Adipocyte (in vitro differentiated cells): ENCODE measurements at regions not wholly inside any gene's neighbourhood (a gene's known extent, or its start where the extent isn't known, plus 50 kb on each side); places are given as distances from the start of the nearest gene placed in this dataset.
"Not testable (repeated sequence)": the region's sequence is repeated elsewhere in the genome, so short reads cannot be mapped to it uniquely, and the experiment has no call there.

Source experiments
- DNase-seq: peaks from one replicate; pipeline ENCODE4 v3.0.0-alpha.2; 2015; ENCODE audit warnings: low read depth
- H3K27me3 ChIP-seq: replicated peaks from 2 replicates; pipeline ENCODE4 v1.7.0; 2013; ENCODE audit warnings: mild to moderate bottlenecking, low read length, moderate library complexity; ENCODE audit not compliant: control insufficient read depth, insufficient read depth
- H3K36me3 ChIP-seq: 2 replicates; pipeline ENCODE4 v1.7.0; 2013; ENCODE audit warnings: low read length, mild to moderate bottlenecking, moderate library complexity; ENCODE audit not compliant: control insufficient read depth, insufficient read depth, severe bottlenecking
- H3K4me1 ChIP-seq: 2 replicates; pipeline ENCODE4 v1.7.0; 2013; ENCODE audit warnings: mild to moderate bottlenecking, low read length, moderate library complexity; ENCODE audit not compliant: control insufficient read depth, insufficient read depth
- H3K4me3 ChIP-seq: 2 replicates; pipeline ENCODE4 v1.7.0; 2013; ENCODE audit warnings: mild to moderate bottlenecking, low read length, moderate library complexity
- H3K9ac ChIP-seq: 2 replicates; pipeline ENCODE4 v1.7.0; 2013; ENCODE audit warnings: mild to moderate bottlenecking, low read length, moderate library complexity
- H3K9me3 ChIP-seq: 2 replicates; pipeline ENCODE4 v1.7.0; 2013; ENCODE audit warnings: mild to moderate bottlenecking, low read length, moderate library complexity; ENCODE audit not compliant: control insufficient read depth

- Histone ChIP-seq H3K36me3 (no peaks in the 10 kb centered on the region), H3K4me3 (no peak overlapping the region), H3K9ac (no peak overlapping the region), H3K9me3 (no peaks in the 10 kb centered on the region), H3K4me1 (no peaks in the 10 kb centered on the region), H3K27me3 (no peaks in the 10 kb centered on the region)
- DNase-seq, result no peak
Observed at GRCh38 chr4:11949355-11949754, 520.7 kb upstream of the HS3ST1 start.

- not testable (repeated sequence) for H3K27me3 ChIP-seq, DNase-seq, H3K4me3 ChIP-seq, H3K36me3 ChIP-seq, H3K9me3 ChIP-seq, H3K4me1 ChIP-seq, H3K9ac ChIP-seq
Observed at GRCh38 chr4:11947629-11948028, 518.9 kb upstream of the HS3ST1 start.

- no peak for DNase-seq
Observed at GRCh38 chr4:11937941-11938340, 509.2 kb upstream of the HS3ST1 start.

GRCh38 chr4:11931266-11931820 is 502.6 kb upstream of the HS3ST1 start:
- no peaks in the 10 kb centered on the region for H3K4me1 ChIP-seq
- H3K9ac ChIP-seq, result no peak overlapping the region
- no peak for DNase-seq
- H3K36me3 ChIP-seq, result no peaks in the 10 kb centered on the region
- H3K27me3 ChIP-seq, result no peaks in the 10 kb centered on the region
- no peak overlapping the region for H3K4me3 ChIP-seq
- no peaks in the 10 kb centered on the region for H3K9me3 ChIP-seq

More at GRCh38 chr4:11937941-11938340, 509.2 kb upstream of the HS3ST1 start:
- Histone ChIP-seq H3K27me3 (no peaks in the 10 kb centered on the region), H3K4me1 (no peaks in the 10 kb centered on the region), H3K4me3 (no peak overlapping the region), H3K9me3 (no peaks in the 10 kb centered on the region), H3K36me3 (no peaks in the 10 kb centered on the region), H3K9ac (no peak overlapping the region)

GRCh38 chr4:11929080-11929479 is 500.4 kb upstream of the HS3ST1 start:
- Histone ChIP-seq H3K4me3 (no peak overlapping the region), H3K4me1 (no peaks in the 10 kb centered on the region), H3K9me3 (no peaks in the 10 kb centered on the region), H3K27me3 (no peaks in the 10 kb centered on the region), H3K36me3 (no peaks in the 10 kb centered on the region), H3K9ac (no peak overlapping the region)
- DNase-seq, result no peak

- Histone ChIP-seq H3K9ac (no peak overlapping the region), H3K36me3 (no peaks in the 10 kb centered on the region), H3K27me3 (no peaks in the 10 kb centered on the region), H3K4me1 (no peaks in the 10 kb centered on the region), H3K9me3 (no peaks in the 10 kb centered on the region), H3K4me3 (no peak overlapping the region)
- no peak for DNase-seq
Observed at GRCh38 chr4:11919316-11919715, 490.6 kb upstream of the HS3ST1 start.

GRCh38 chr4:11914406-11914805 is 485.7 kb upstream of the HS3ST1 start:
- Histone ChIP-seq H3K4me3 (no peak overlapping the region), H3K9ac (no peak overlapping the region), H3K36me3 (no peaks in the 10 kb centered on the region), H3K27me3 (no peaks in the 10 kb centered on the region), H3K9me3 (no peaks in the 10 kb centered on the region), H3K4me1 (peaks cover 7% of the 10 kb centered on the region)
- no peak for DNase-seq

- Histone ChIP-seq H3K9me3 (no peaks in the 10 kb centered on the region), H3K4me3 (no peak overlapping the region), H3K9ac (no peak overlapping the region), H3K4me1 (peaks cover 7% of the 10 kb centered on the region), H3K27me3 (no peaks in the 10 kb centered on the region), H3K36me3 (no peaks in the 10 kb centered on the region)
- no peak for DNase-seq
Observed at GRCh38 chr4:11912886-11913285, 484.2 kb upstream of the HS3ST1 start.

- no peaks in the 10 kb centered on the region for H3K36me3 ChIP-seq
- no peaks in the 10 kb centered on the region for H3K27me3 ChIP-seq
- H3K9me3 ChIP-seq, result no peaks in the 10 kb centered on the region
- H3K9ac ChIP-seq, result no peak overlapping the region
- no peak overlapping the region for H3K4me3 ChIP-seq
- no peak for DNase-seq
- peaks cover 7% of the 10 kb centered on the region for H3K4me1 ChIP-seq
Observed at GRCh38 chr4:11910812-11911211, 482.1 kb upstream of the HS3ST1 start.

GRCh38 chr4:11908712-11909111 is 480.0 kb upstream of the HS3ST1 start:
- DNase-seq, result no peak
- H3K36me3 ChIP-seq, result no peaks in the 10 kb centered on the region
- H3K4me3 ChIP-seq, result no peak overlapping the region
- no peak overlapping the region for H3K9ac ChIP-seq
- H3K27me3 ChIP-seq, result no peaks in the 10 kb centered on the region
- H3K9me3 ChIP-seq, result no peaks in the 10 kb centered on the region
- peaks cover 13% of the 10 kb centered on the region for H3K4me1 ChIP-seq

GRCh38 chr4:11908205-11908604 is 479.5 kb upstream of the HS3ST1 start:
- Histone ChIP-seq H3K9me3 (no peaks in the 10 kb centered on the region), H3K36me3 (no peaks in the 10 kb centered on the region), H3K4me1 (peaks cover 9% of the 10 kb centered on the region), H3K4me3 (no peak overlapping the region), H3K27me3 (no peaks in the 10 kb centered on the region), H3K9ac (no peak overlapping the region)
- DNase-seq, result no peak
